A673 (cell line): ENCODE measurements at regions not wholly inside any gene's neighbourhood (a gene's known extent, or its start where the extent isn't known, plus 50 kb on each side); places are given as distances from the start of the nearest gene placed in this dataset.

Experiments
- EZH2 ChIP-seq: fragments of 200-600 bp; sonication (generic); IDR thresholded peaks from 2 replicates; pipeline ENCODE4 v1.6.1; 2017; ENCODE audit warnings: borderline replicate concordance, low read depth, mild to moderate bottlenecking, mixed read lengths, antibody characterized with exemption, low read length; ENCODE audit not compliant: poor library complexity, severe bottlenecking
- TF ChIP-seq, protein P1 (sequence below): fragments of 300-800, 200-600 bp; sonication (generic); conservative IDR thresholded peaks from 2 replicates; pipeline ENCODE4 v1.5.1; 2017; ENCODE audit warnings: low read depth, mild to moderate bottlenecking, antibody characterized with exemption, low read length, moderate library complexity, mixed read lengths

DNA sequence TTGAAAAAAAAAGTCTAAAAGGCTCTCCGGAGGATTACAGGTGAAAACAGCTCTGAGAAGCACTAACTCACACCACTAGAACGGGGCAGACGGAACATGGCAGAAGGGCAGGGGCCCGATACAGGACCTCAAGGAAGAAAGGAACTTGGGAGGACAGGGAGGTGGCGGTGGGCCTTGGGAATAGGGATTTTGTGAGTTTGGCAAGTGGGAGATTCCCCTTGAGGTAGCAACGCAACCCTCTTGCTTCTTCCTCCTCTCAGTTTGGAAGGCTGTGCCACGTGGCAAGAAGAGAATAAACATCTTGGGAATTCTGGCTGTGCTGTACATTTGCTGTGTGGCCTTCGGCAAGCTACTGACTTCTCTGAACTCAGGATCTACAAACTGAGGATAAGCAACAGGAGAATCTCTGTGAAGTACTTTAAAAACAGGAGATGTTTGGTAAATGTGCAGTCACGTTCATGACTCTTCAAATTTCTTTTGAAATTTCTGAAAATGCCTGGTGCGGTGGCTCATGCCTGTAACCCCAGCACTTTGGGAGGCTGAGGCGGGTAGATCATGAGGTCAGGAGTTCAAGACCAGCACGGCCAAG, 220.8 kb downstream of the BCAS1 start:
- TF ChIP-seq, protein P1, sequence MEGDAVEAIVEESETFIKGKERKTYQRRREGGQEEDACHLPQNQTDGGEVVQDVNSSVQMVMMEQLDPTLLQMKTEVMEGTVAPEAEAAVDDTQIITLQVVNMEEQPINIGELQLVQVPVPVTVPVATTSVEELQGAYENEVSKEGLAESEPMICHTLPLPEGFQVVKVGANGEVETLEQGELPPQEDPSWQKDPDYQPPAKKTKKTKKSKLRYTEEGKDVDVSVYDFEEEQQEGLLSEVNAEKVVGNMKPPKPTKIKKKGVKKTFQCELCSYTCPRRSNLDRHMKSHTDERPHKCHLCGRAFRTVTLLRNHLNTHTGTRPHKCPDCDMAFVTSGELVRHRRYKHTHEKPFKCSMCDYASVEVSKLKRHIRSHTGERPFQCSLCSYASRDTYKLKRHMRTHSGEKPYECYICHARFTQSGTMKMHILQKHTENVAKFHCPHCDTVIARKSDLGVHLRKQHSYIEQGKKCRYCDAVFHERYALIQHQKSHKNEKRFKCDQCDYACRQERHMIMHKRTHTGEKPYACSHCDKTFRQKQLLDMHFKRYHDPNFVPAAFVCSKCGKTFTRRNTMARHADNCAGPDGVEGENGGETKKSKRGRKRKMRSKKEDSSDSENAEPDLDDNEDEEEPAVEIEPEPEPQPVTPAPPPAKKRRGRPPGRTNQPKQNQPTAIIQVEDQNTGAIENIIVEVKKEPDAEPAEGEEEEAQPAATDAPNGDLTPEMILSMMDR = no peak
- no peak for TF ChIP-seq EZH2
